Transverse colon (tissue), 4 donors: ENCODE measurements at regions not wholly inside any gene's neighbourhood (a gene's known extent, or its start where the extent isn't known, plus 50 kb on each side); places are given as distances from the start of the nearest gene placed in this dataset.

ENCODE experiments used
- DNase-seq: peaks from one replicate; pipeline ENCODE4 v3.0.0-alpha.2; 2019
- H3K27ac ChIP-seq, 4 donors: fragments of 200-600 bp; sonication (generic); 2 replicates each; pipeline ENCODE4 v1.5.1; 2016 to 2018; ENCODE audit warnings: inconsistent platforms in 4 of 4
- H3K27me3 ChIP-seq: fragments of 200-600 bp; sonication (generic); 2 replicates; pipeline ENCODE4 v1.5.1; 2017; ENCODE audit warnings: inconsistent platforms
- H3K36me3 ChIP-seq, 4 donors: fragments of 200-600 bp; sonication (generic); 2 replicates each; pipeline ENCODE4 v1.5.1; 2017 to 2019; ENCODE audit warnings: inconsistent platforms in 4 of 4
- H3K4me1 ChIP-seq, 4 donors: fragments of 200-600 bp; sonication (generic); 2 replicates each; pipeline ENCODE4 v1.5.1; 2017 to 2020; ENCODE audit warnings: inconsistent platforms in 4 of 4
- H3K4me3 ChIP-seq, 4 donors: fragments of 200-600 bp; sonication (generic); 1 replicate in 1 of 4; 2 replicates in 3 of 4; pipeline versions ENCODE4 v1.5.1 to v1.6.1; 2017 to 2019; ENCODE audit warnings: inconsistent platforms in 4 of 4
- H3K9me3 ChIP-seq, 2 donors: fragments of 200-600 bp; sonication (generic); 2 replicates each; pipeline ENCODE4 v1.5.1; 2017 to 2019; ENCODE audit warnings: inconsistent platforms in 2 of 2
- CTCF ChIP-seq, 5 experiments: fragments of 200-600 bp in 3 of 5; fragments of 450-650 bp in 2 of 5; sonication (generic) in 3 of 5; IDR thresholded peaks; 1 replicate in 2 of 5; 2 replicates in 3 of 5; pipeline ENCODE4 v1.5.1; 2016 to 2017; ENCODE audit warnings: antibody characterized with exemption in 5 of 5, inconsistent platforms in 3 of 5, mild to moderate bottlenecking in 2 of 5, moderate library complexity in 1 of 5
- EP300 ChIP-seq: sonication (generic); formaldehyde crosslinking; IDR thresholded peaks from one replicate; pipeline ENCODE4 v1.6.1; 2017; ENCODE audit warnings: antibody characterized with exemption, low read depth
- POLR2A ChIP-seq: fragments of 450-650 bp; IDR thresholded peaks from one replicate; pipeline ENCODE4 v1.6.1; 2016; ENCODE audit warnings: antibody characterized with exemption, mild to moderate bottlenecking, moderate library complexity
- POLR2AphosphoS5 ChIP-seq, 3 donors: sonication (generic); formaldehyde crosslinking; IDR thresholded peaks; one replicate each; pipeline ENCODE4 v1.6.1; 2016; ENCODE audit warnings: antibody characterized with exemption in 3 of 3
- WGBS, 2 donors: methylation state at CpG; one replicate each; pipeline ENCODE4 v1.1.5; 2018; ENCODE audit warnings: low coverage in 1 of 2; 5-methylcytosine and 5-hydroxymethylcytosine counted together
- in situ Hi-C, 4 donors: fragments of 200-750 bp; cut with MboI; loops; one replicate each; pipeline versions ENCODE4 v1.15.0 to v1.15.1; 2017; ENCODE audit warnings: low sequenced_read_pairs in 3 of 4, low pct_ligation_motif_present in 1 of 4, low pct_unique_long_range_greater_than_20kb in 1 of 4
- intact Hi-C: fragments of 100-400 bp; cut with DNase I; formaldehyde crosslinking; loops from one replicate; pipeline ENCODE4 v1.15.1; 2023; ENCODE audit warnings: low total_unique reads

- Histone ChIP-seq H3K4me1 (no peaks in the 10 kb centered on the region), H3K4me3 (no peak overlapping the region), H3K27me3 (no peaks in the 10 kb centered on the region), H3K36me3 (no peaks in the 10 kb centered on the region), H3K27ac (no peak overlapping the region), H3K9me3 (no peaks in the 10 kb centered on the region)
- in situ Hi-C loops, result no loop called here
- intact Hi-C loops, result no loop called here
- 54% methylated on average over 2 of the region's 2 CpGs; no CpG with 5 or more reads in 1 of the 2 donors for WGBS, 2 donors
- TF ChIP-seq EP300, result no peak
- TF ChIP-seq CTCF (IDR thresholded peaks at IDR 0.05), result no peak
- no peak for TF ChIP-seq POLR2AphosphoS5 (IDR thresholded peaks at IDR 0.05)
- no peak for TF ChIP-seq POLR2A
- no peak for DNase-seq
Observed at GRCh38 chr17:14772776-14773175, 471.9 kb downstream of the HS3ST3B1 start.

GRCh38 chr17:14771543-14771942 is 470.7 kb downstream of the HS3ST3B1 start:
- DNase-seq, result no peak
- intact Hi-C loops, result no loop called here
- WGBS, 2 donors, result 71 to 87% methylated on average over 1 to 6 of the region's 6 CpGs
- no peaks in the 10 kb centered on the region for H3K4me1 ChIP-seq
- H3K36me3 ChIP-seq, result no peaks in the 10 kb centered on the region
- no peaks in the 10 kb centered on the region for H3K27me3 ChIP-seq
- H3K4me3 ChIP-seq, result no peak overlapping the region
- H3K9me3 ChIP-seq, result no peaks in the 10 kb centered on the region
- no peak overlapping the region for H3K27ac ChIP-seq
- in situ Hi-C loops, result no loop called here
- TF ChIP-seq POLR2AphosphoS5 (IDR thresholded peaks at IDR 0.05), result no peak
- no peak for TF ChIP-seq POLR2A
- no peak for TF ChIP-seq EP300
- TF ChIP-seq CTCF (IDR thresholded peaks at IDR 0.05), result no peak

- no peaks in the 10 kb centered on the region for H3K36me3 ChIP-seq
- WGBS, 2 donors, result 71 to 84% methylated on average over 2 of the region's 2 CpGs
- H3K9me3 ChIP-seq, result no peaks in the 10 kb centered on the region
- H3K4me1 ChIP-seq, result no peaks in the 10 kb centered on the region
- intact Hi-C loops, result no loop called here
- DNase-seq, result no peak
- TF ChIP-seq EP300 (no peak), CTCF (IDR thresholded peaks at IDR 0.05) (no peak), POLR2A (no peak), POLR2AphosphoS5 (IDR thresholded peaks at IDR 0.05) (no peak)
- no peaks in the 10 kb centered on the region for H3K27me3 ChIP-seq
- in situ Hi-C loops, result no loop called here
- H3K27ac ChIP-seq, result no peak overlapping the region
- H3K4me3 ChIP-seq, result no peak overlapping the region
Observed at GRCh38 chr17:14768923-14769322, 468.0 kb downstream of the HS3ST3B1 start.

GRCh38 chr17:14762736-14763479 is 462.0 kb downstream of the HS3ST3B1 start:
- Histone ChIP-seq H3K27ac (no peak overlapping the region), H3K4me1 (no peaks in the 10 kb centered on the region), H3K27me3 (no peaks in the 10 kb centered on the region), H3K9me3 (no peaks in the 10 kb centered on the region), H3K4me3 (no peak overlapping the region), H3K36me3 (no peaks in the 10 kb centered on the region)
- TF ChIP-seq EP300 (no peak), CTCF (IDR thresholded peaks at IDR 0.05) (no peak), POLR2A (no peak), POLR2AphosphoS5 (IDR thresholded peaks at IDR 0.05) (no peak)
- in situ Hi-C loops, result no loop called here
- no peak for DNase-seq
- intact Hi-C loops, result loop anchor here (2.0 kb wide), 1 partner anchor 64 kb away; no protein-coding TSS in a partner anchor
- WGBS, 2 donors, result 0 to 59% methylated on average over 1 to 3 of the region's 3 CpGs
